MCF 10A (cell line): ENCODE measurements at regions not wholly inside any gene's neighbourhood (a gene's known extent, or its start where the extent isn't known, plus 50 kb on each side); places are given as distances from the start of the nearest gene placed in this dataset.
A peak's percentile ranks its signal among the peaks of the same experiment; 100 is the strongest.

ENCODE experiments used
- BruUV-seq: library from RNA; stranded (reverse); fragments of 400-500 nt; replicated peaks from 2 replicates; lab custom pipeline; 2021; lab: Mats Ljungman, UMichigan
- CTCF ChIA-PET: fragments of 300-600 bp; sonication (Branson Sonifier 250); formaldehyde crosslinking; extraction: SDS; loops from one replicate; lab custom pipeline; 2021; ENCODE audit warnings: antibody characterized with exemption, inconsistent platforms; lab: Yijun Ruan, JAX
- POLR2A ChIA-PET: fragments of 300-600, 350-650 bp; sonication (Branson Sonifier 250); formaldehyde crosslinking; extraction: SDS; loops from one replicate; lab custom pipeline; 2020; ENCODE audit warnings: antibody characterized with exemption, inconsistent platforms; lab: Yijun Ruan, JAX
- DNase-seq: peaks from one replicate; pipeline ENCODE4 v3.0.0-alpha.2; 2018; ENCODE audit not compliant: unreplicated experiment
- H3K27ac Mint-ChIP-seq: one replicate; pipeline ENCODE4 v1.8.0; 2022; ENCODE audit warnings: mild to moderate bottlenecking, low read depth, mixed read lengths; ENCODE audit not compliant: unreplicated experiment
- H3K27me3 Mint-ChIP-seq: one replicate; pipeline ENCODE4 v1.8.0; 2022; ENCODE audit warnings: mixed read lengths; ENCODE audit not compliant: insufficient read depth, unreplicated experiment
- H3K36me3 Mint-ChIP-seq: one replicate; pipeline ENCODE4 v1.8.0; 2022; ENCODE audit warnings: mild to moderate bottlenecking, moderate library complexity, mixed read lengths; ENCODE audit not compliant: insufficient read depth, unreplicated experiment
- H3K4me1 Mint-ChIP-seq: one replicate; pipeline ENCODE4 v1.8.0; 2022; ENCODE audit warnings: mixed read lengths; ENCODE audit not compliant: insufficient read depth, unreplicated experiment
- H3K4me3 Mint-ChIP-seq: one replicate; pipeline ENCODE4 v1.8.0; 2022; ENCODE audit warnings: mild to moderate bottlenecking, moderate library complexity, mixed read lengths; ENCODE audit not compliant: unreplicated experiment
- H3K9me3 Mint-ChIP-seq: one replicate; pipeline ENCODE4 v1.8.0; 2022; ENCODE audit warnings: mixed read lengths; ENCODE audit not compliant: unreplicated experiment
- intact Hi-C: fragments of 100-400 bp; cut with micrococcal nuclease; formaldehyde crosslinking; loops from 2 replicates; pipeline ENCODE4 v1.14.1; 2022
- TF ChIP-seq, protein P1 (sequence below): fragments of 200-600 bp; IDR thresholded peaks from one replicate; pipeline ENCODE4 v1.8.0; 2022; ENCODE audit warnings: antibody characterized with exemption, mild to moderate bottlenecking; ENCODE audit not compliant: unreplicated experiment

- no peak for DNase-seq
- intact Hi-C loops, result no loop called here
- ChIA-PET POLR2A (interaction anchor here (1.5 kb wide), 2 partner anchors 8 to 10 kb away, joined by 3 to 4 read pairs; no protein-coding TSS in a partner anchor), CTCF (interaction anchor here (0.6 to 1.9 kb wide), 4 partner anchors 8 to 302 kb away, joined by 3 to 9 read pairs (median 3); no protein-coding TSS in a partner anchor)
- H3K4me3 Mint-ChIP-seq, result no peak overlapping the region
- H3K4me1 Mint-ChIP-seq, result no peaks in the 10 kb centered on the region
- BruUV-seq, result no TSS peak
- TF ChIP-seq, protein P1, sequence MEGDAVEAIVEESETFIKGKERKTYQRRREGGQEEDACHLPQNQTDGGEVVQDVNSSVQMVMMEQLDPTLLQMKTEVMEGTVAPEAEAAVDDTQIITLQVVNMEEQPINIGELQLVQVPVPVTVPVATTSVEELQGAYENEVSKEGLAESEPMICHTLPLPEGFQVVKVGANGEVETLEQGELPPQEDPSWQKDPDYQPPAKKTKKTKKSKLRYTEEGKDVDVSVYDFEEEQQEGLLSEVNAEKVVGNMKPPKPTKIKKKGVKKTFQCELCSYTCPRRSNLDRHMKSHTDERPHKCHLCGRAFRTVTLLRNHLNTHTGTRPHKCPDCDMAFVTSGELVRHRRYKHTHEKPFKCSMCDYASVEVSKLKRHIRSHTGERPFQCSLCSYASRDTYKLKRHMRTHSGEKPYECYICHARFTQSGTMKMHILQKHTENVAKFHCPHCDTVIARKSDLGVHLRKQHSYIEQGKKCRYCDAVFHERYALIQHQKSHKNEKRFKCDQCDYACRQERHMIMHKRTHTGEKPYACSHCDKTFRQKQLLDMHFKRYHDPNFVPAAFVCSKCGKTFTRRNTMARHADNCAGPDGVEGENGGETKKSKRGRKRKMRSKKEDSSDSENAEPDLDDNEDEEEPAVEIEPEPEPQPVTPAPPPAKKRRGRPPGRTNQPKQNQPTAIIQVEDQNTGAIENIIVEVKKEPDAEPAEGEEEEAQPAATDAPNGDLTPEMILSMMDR, result no peak
- no peaks in the 10 kb centered on the region for H3K9me3 Mint-ChIP-seq
- no peaks in the 10 kb centered on the region for H3K27me3 Mint-ChIP-seq
- no peaks in the 10 kb centered on the region for H3K36me3 Mint-ChIP-seq
- no peak overlapping the region for H3K27ac Mint-ChIP-seq
Measured at GRCh38 chr12:67424784-67425183, 155.6 kb downstream of the CAND1 start.

GRCh38 chr12:67425394-67425793, 156.2 kb downstream of the CAND1 start:
- no peaks in the 10 kb centered on the region for H3K27me3 Mint-ChIP-seq
- no peak for DNase-seq
- TF ChIP-seq, protein P1, result no peak
- no TSS peak for BruUV-seq
- intact Hi-C loops, result no loop called here
- H3K4me1 Mint-ChIP-seq, result no peaks in the 10 kb centered on the region
- no peak overlapping the region for H3K27ac Mint-ChIP-seq
- POLR2A ChIA-PET, result interaction anchor here (1.5 kb wide), 2 partner anchors 9 kb away, joined by 3 to 4 read pairs; no protein-coding TSS in a partner anchor
- H3K9me3 Mint-ChIP-seq, result no peaks in the 10 kb centered on the region
- H3K36me3 Mint-ChIP-seq, result no peaks in the 10 kb centered on the region
- CTCF ChIA-PET, result interaction anchor here (0.6 to 1.9 kb wide), 5 partner anchors 31 to 757 kb away, joined by 3 to 9 read pairs (median 3); no protein-coding TSS in a partner anchor
- H3K4me3 Mint-ChIP-seq, result no peak overlapping the region

DNA sequence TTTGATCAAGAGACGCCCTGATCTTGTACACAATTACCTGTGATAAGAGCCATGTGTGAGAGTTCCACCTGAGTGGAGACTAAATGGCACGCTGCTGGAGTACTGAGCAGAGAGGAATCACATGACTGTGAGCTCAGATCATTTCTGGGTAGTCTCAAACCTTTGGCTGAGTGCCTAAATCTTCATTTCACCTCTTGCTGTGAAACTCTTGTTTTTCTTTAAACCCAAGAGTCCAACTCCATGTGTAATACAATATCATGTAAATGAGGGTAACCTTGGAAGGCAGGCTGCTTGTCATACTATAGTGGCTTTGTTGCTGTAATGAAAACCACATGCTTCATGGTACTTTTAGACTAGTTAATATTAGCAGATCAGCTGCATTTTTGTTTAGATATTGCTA, 156.9 kb downstream of the CAND1 start:
- DNase-seq, result peak; percentile 42
- H3K27ac Mint-ChIP-seq, result no peak overlapping the region

DNA sequence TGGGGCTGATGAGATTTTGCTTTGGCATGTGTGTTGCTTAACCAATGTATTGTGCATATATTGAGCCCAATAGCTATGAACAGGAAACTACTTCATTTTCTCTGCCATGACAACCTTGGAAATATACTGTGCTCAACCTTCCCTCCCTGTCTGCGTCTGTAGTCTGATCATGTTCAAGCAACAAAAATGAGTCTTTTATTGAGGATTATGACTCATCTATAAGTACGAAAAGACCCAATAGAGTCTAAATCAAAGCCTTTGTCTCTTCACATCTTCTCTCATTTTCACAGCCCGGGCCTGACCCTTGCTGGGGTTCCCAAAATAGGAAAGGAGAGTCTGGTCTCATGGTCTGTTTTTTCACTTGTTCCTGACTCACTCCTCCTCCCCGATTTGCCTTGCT, 158.2 kb downstream of the CAND1 start:
- TF ChIP-seq, protein P1, result no peak
- intact Hi-C loops, result no loop called here
- Mint-ChIP-seq H3K27ac (no peak overlapping the region), H3K27me3 (no peaks in the 10 kb centered on the region), H3K4me3 (no peak overlapping the region), H3K9me3 (no peaks in the 10 kb centered on the region), H3K36me3 (no peaks in the 10 kb centered on the region), H3K4me1 (no peaks in the 10 kb centered on the region)
- BruUV-seq, result no TSS peak
- no peak for DNase-seq
- POLR2A ChIA-PET, result no interaction called here
- CTCF ChIA-PET, result no interaction called here

More for the DNA sequence above, 156.9 kb downstream of the CAND1 start:
- Mint-ChIP-seq H3K27me3 (no peaks in the 10 kb centered on the region), H3K4me1 (no peaks in the 10 kb centered on the region), H3K9me3 (no peaks in the 10 kb centered on the region), H3K36me3 (no peaks in the 10 kb centered on the region), H3K4me3 (no peak overlapping the region)
- TF ChIP-seq, protein P1, result no peak
- POLR2A ChIA-PET, result interaction anchor here (1.5 kb wide), 2 partner anchors 8 to 10 kb away, joined by 3 to 4 read pairs; no protein-coding TSS in a partner anchor
- no TSS peak for BruUV-seq
- CTCF ChIA-PET, result interaction anchor here (0.6 to 1.9 kb wide), 5 partner anchors 9 to 758 kb away, joined by 3 to 9 read pairs (median 3); no protein-coding TSS in a partner anchor
- intact Hi-C loops, result no loop called here
